Stimulated activated CD4-positive, alpha-beta T cell treated with anti-CD3 and anti-CD28 coated beads, Interleukin-12 subunit alpha, Interleukin-12 subunit beta, amount 100 ng/mL, for 24 hours (primary cell): ENCODE measurements at regions not wholly inside any gene's neighbourhood (a gene's known extent, or its start where the extent isn't known, plus 50 kb on each side); places are given as distances from the start of the nearest gene placed in this dataset.
"Not testable (repeated sequence)": the region's sequence is repeated elsewhere in the genome, so short reads cannot be mapped to it uniquely, and the experiment has no call there.

Experiments used
- DNase-seq, 2 experiments: peaks; one replicate each; pipeline ENCODE4 v3.0.0-alpha.2; 2020; ENCODE audit warnings: low read depth in 2 of 2

GRCh38 chr4:81781799-81782198 is 310.1 kb upstream of the RASGEF1B start:
- DNase-seq, result no peak

DNA sequence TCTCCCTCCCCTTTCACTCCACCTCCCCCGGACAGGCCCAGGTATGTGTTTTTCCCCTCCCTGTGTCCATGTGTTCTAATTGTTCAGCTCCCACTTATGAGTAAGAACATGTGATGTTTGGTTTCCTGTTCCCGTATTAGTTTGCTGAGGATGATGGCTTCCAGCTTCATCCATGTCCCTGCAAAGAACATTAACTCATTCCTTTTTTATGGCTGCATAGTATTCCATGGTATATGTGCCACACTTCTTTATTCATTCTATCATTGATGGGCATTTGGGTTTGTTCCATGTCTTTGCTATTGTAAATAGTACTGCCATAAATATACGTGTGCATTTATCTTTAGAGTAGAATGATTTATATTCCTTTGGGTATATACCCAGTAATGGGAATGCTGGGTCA is 306.0 kb upstream of the RASGEF1B start:
- DNase-seq, result not testable (repeated sequence)

DNA sequence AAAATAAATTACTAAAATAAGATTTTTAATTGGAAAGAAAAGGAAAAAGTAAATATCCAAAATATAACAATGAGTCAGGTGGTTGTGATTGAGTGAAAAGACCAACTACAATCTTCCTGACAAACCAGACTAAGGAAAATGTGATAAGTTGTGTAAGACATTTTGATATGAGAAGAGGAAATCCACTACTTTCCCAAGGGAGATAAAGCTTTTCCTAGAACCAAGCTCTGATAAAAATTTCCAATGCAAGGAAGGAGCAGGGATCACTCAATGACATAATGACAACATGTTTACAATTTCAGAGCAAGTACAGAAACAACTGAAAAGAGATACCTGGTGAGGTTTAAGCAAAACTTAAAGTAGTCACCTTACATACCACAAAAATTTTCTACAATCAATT is 305.1 kb upstream of the RASGEF1B start:
- DNase-seq, result no peak

GRCh38 chr4:81773557-81773956 is 301.9 kb upstream of the RASGEF1B start:
- DNase-seq, result no peak

DNA sequence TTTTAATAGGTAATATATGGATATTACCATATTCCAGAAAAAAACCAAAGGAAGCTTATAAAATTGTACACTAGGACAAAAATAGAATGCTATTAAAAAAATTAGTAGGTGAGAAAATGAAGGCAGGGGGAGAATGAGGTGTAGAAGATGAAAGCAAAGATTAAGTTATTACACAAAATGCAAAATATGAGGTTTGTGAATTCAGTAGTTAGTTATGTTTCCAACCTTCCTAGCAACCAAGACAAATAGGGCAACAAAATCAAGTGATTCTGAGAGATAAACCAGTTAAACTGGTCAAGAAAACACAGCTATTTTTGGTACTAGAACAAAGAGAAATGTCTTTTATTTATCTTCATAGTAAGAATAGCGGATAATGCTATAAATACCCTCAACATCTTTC is 300.0 kb upstream of the RASGEF1B start:
- no peak for DNase-seq

GRCh38 chr4:81769244-81769643 is 297.5 kb upstream of the RASGEF1B start:
- no peak for DNase-seq

DNA sequence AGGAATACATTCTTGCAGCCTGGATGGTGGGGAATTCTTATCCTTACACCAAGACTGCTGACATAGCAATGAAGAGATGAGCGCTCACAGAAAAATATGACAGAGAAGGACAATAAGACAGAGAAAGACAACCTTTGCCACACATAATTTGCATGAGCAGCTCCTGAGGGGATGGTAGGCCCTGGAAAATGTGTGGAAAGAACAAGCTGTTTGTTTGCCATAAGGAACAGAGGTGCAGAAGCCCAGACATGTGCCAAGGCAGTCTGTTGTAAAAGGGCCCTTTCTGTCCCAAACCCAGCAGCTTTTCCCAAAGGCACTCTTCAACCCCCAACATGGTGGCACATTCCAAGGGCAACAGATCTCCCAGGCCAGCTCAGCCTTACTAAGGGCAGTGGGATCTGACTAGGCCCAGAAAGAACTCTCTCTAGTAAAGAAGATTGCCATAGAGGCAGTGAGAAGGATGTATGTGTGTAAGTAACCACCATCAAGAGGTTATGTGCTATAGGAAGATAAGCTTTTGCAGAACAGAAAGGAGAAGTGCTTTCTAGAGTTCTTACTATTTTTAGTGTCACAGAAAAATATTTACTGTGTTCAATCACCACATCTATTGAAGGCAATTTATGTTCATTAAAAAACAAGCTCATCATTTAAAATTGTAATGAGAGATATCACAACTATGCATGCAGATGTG is 287.0 kb upstream of the RASGEF1B start:
- no peak for DNase-seq

- no peak for DNase-seq
Measured at GRCh38 chr4:81757691-81758090, 286.0 kb upstream of the RASGEF1B start.

- DNase-seq, result no peak
Measured at GRCh38 chr4:81756973-81757372, 285.3 kb upstream of the RASGEF1B start.

DNA sequence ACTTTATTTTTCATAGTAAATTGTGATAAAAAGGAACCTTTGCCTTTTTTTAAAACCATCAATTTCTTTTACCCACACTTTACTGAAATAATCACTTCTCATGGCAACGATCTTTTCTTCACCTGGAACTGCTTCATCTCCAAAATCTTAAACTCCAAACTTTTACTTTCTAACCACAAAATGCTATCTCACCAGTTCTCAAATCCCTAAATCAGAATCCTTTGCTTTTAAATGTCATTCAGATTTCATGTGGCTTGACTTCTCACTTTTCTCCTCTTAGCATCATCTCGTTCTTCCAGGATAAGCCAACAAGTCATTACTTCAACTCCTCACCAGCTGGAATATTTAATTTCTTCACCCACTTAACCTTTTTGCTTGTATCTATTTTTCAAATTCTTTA is 284.3 kb upstream of the RASGEF1B start:
- DNase-seq, result no peak

DNA sequence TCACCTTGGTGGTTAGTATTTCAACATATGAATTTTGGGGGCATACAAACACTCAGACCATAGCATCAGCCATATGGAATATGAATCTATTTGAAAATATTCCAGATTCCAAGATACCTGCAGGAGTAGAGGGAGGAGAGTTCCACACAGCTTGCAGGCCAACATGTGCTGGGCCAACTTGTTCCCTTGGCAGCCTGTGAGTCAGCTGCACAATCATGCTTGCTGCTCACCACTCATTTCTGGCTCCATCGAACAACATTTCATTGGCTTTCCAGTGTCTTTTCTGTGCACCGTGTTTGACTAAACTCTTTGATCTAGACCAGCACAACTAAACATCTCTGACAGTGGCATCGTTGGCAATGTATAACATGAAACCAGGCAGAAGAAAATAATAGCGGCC is 282.5 kb upstream of the RASGEF1B start:
- DNase-seq, result no peak

DNA sequence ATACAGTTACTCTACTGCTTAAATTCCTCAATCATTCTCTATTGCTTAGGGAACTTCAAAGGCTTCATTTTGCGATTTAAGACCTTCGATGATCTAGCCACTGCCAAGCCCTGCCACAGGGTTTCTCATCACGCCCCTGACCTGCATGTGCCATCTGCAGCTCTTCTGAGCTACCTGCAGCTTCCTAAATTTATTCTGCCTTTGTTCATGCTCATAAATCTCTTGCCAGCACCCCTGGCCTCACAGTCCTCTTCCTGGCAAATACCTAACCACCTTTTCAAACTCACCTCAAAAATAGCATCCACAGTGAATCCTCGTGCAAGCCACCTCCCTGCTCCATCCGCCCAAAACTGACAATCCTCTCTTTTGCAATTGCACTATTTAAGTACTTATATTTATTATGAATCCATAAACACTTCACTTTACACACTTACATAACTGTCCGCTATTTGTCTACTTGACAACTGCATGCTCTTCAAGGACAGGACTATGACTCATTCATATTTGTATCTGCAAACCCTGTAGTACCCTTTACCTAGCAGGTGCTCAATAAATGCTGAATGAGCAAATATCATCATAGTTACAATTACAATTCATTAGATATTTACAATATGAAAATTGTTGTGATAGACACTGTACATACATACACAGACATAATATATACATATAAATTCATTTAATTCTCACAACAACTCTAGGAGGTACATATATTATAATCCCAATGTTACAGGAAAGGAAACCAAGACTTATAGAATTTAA is 280.0 kb upstream of the RASGEF1B start:
- DNase-seq, result no peak

GRCh38 chr4:81747242-81747930 is 275.7 kb upstream of the RASGEF1B start:
- DNase-seq, result no peak

- no peak for DNase-seq
Measured at GRCh38 chr4:81746773-81747172, 275.1 kb upstream of the RASGEF1B start.

DNA sequence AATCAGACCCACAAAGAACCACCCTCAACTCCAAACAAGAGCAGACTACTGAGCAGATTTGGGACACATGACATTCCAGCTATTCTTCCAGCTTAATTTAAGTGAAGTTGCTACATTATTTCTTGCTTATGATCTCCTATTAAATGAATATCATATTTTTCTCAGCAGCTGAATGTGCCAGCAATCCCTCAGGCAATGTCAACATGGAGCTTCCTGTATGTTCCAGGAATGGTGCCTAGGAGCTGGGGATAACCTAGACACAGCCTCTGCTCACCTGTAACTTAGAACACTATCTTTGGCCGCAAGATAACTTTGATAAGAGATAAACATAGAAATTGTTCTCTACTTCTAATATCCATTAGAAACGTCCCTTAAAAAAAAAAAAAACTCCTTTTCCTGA is 274.4 kb upstream of the RASGEF1B start:
- no peak for DNase-seq

GRCh38 chr4:81745050-81745449 is 273.3 kb upstream of the RASGEF1B start:
- DNase-seq, result no peak

DNA sequence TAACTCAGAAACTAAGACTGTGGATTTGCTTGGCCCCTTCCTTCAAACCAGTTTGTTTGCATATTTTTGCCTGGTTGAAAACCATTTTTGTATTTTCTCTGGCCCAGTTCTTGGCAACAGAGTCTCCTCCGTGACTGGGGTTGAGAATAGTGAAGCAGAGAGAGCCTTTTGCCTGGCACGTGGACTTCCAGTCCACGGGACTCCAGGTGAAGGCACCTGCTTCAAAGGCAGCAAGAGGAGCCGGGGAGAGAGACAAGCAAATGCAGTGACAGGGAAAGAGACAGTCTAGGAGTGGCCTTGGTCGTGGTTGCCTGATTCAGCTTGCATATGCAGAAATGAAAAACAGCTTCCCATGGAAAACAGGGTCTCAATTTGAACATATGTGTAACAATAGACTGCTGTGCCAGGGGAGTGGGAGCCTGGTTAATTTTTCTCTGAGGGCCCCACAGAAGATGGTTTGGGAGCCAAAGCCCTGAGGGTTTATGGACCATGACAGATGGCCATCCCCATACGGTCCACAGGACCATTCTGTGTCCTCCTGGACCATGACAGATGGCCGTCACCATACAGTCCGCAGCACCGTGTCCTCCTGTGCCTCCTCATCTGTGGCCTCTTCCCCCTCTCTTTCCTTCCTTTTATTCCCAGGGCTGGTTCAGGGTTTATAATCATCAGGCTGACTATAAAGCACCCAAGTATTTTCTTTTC is 272.2 kb upstream of the RASGEF1B start:
- DNase-seq, result no peak

DNA sequence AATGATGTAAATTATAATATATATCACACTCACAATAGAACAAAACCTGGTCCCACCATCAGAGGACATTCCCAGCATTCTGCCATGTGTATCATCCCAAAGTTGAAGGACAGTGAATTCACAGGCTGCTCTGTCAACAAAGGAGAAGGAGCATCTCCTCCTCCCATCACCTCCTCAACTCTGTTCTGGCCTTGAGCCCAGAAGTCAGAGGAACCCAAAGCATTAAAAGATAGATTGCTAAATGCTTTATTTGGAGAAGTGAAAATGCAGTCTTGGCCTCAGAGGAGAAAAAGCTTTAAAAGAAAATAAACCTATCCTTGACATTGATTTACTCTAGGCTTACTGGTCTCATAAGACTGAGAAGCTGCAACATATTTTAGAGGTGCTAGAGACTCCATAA is 268.8 kb upstream of the RASGEF1B start:
- no peak for DNase-seq

GRCh38 chr4:81738891-81739290 is 267.2 kb upstream of the RASGEF1B start:
- no peak for DNase-seq

DNA sequence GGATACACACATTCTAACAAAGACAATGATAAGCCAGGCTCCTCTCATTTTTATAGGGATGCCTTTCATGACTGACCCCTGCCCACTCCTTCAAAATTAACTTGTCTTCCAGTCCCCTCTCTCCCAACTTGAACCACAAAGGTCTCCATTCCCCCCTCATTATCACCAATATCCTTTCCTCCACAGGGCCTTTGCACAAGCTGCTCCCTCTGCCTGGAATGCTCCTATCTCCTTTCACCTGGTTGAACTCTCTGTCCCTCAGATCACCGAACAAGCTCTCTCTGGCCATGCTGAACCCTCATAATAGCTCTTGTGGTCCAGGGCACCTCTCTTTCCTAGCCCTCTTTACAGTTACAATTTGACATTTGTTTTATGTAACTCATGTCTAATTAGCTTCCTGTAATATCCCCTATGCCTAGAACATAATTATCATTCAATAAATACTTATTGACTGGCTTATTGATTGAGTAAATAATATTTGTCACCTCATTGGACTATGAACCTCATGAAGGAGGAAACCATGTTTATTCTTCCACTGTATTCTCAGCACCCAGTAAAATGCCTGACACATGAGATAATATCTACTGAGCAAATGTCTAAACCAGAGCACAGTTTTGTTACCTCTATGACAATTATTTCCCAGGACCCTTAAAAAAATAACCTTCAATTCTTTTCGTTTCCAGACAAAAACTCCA is 266.3 kb upstream of the RASGEF1B start:
- DNase-seq, result no peak

DNA sequence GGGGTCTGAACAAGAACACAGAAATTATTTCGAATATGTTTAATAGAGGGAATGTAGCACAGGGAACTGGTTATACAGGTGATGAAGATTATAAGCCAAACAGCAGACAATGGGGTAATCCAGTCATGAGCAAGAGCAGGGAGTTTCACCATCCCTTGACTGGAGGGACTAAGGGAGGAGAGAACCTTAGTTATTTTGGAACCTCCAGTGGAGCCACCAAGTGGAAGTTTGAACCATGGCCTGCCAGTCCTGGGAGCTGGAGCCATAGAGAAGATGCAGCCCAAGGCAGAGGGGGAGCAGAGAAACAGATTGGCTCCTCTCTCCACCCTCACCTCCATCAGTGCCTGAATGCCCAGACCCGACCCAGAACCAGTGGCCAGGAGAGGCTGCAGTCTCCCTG is 264.6 kb upstream of the RASGEF1B start:
- no peak for DNase-seq

- DNase-seq, result no peak
Measured at GRCh38 chr4:81732980-81733379, 261.3 kb upstream of the RASGEF1B start.
